HG03558 (cell line): ENCODE measurements at regions not wholly inside any gene's neighbourhood (a gene's known extent, or its start where the extent isn't known, plus 50 kb on each side); places are given as distances from the start of the nearest gene placed in this dataset.
"Not testable (repeated sequence)": the region's sequence is repeated elsewhere in the genome, so short reads cannot be mapped to it uniquely, and the experiment has no call there.

Experiments used
- ATAC-seq: cut with Tn5 transposase; IDR thresholded peaks from one replicate; pipeline ENCODE4 v1.9.1; 2021; ENCODE audit warnings: moderate number of reproducible peaks; ENCODE audit not compliant: unreplicated experiment; ENCODE audit errors: extremely low read depth

DNA sequence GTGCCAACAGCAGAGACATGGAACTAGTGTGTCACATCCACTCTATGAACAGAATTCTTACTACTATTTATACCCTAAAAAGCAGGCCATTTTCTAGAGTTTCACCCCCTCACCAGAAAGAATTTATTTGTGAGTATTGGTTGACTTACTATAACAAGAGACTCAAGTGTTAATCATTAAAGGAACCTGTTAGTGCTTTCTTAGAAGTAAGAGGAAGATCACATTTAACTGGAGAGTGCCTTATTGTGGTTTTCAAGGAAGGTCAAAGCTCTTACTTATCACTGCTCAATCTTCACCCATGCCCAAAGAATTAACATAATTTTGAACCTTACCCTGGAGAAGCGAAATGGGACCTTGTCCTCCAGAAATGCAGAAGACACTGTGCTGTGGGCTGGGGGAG is 169.3 kb upstream of the PRSS1 start:
- no peak for ATAC-seq

DNA sequence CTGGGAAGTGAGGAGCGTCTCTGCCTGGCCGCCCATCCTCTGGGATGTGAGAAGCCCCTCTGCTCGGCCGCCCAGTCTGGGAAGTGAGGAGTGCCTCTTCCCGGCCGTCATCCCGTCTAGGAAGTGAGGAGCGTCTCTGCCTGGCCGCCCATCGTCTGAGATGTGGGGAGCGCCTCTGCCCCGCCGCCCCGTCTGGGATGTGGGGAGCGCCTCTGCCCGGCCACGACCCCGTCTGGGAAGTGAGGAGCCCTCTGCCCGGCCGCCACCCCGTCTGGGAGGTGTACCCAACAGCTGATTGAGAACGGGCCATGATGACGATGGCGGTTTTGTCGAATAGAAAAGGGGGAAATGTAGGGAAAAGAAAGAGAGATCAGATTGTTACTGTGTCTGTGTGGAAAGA is 173.9 kb upstream of the PRSS1 start:
- not testable (repeated sequence) for ATAC-seq

DNA sequence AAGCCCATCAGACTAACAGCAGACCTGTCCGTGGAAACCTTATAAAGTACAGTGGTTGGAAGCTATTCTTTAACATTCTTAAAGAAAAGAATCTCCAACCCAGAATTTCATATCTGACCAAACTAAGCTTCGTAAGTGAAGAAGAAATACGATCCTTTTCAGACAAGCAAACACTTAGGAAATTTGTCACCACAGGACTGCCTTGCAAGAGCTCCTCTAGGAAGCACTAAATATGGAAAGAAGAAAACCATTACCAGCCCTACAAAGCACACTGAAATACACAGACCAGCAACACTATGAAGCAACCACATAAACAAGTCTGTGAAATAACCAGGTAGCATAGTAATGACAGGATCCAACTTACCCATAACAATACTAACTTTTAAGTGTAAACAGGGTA is 177.7 kb upstream of the PRSS1 start:
- no peak for ATAC-seq

DNA sequence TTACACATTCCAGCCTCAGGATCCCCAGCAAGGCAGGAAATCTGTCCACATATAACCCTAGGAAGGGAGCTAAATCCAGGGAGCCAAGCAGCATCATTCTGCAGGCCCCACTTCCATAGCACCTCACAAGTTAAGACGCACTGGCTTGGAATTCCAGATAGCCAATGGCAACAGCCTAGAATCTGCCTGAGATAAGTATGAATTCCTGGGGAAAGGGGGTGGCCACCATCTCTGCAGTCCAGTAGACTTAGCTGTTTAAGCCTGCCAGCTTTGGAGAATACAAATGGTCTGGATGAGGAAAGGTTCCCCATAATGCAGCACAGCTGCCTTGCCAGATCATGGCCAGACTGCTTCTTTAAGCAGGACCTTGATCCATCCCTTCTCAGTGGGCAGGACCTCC is 179.4 kb upstream of the PRSS1 start:
- ATAC-seq = no peak

DNA sequence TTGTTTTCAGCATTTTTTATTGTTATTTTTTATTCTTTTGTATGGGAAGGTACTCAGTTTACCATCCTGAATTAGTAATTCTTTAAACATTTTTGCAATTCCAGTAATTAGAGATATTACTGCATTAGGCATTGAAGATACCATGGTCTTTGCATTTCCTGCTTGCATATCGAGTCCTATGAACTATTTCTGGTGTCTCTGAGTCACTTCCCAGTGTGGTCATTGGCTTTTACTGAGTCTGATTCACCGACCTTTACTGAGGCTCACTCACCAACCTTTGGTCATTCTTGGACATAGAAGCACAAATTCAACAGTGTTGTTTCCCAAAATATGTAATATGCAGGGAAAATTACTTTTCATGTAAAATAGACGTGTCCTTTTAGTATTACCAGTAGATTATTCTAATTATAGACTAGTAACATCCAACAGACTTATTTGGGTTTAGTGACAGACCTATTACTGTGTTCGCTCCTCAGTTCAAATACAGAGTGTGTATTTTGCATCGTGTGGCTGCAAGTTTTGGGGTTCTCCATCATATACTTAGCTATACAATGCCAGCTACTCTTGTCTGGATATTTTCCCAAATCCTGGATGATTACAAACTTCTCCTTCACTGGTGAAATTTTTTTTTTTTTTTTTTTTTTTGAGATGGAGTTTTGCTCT is 180.7 kb upstream of the PRSS1 start:
- ATAC-seq = no peak

DNA sequence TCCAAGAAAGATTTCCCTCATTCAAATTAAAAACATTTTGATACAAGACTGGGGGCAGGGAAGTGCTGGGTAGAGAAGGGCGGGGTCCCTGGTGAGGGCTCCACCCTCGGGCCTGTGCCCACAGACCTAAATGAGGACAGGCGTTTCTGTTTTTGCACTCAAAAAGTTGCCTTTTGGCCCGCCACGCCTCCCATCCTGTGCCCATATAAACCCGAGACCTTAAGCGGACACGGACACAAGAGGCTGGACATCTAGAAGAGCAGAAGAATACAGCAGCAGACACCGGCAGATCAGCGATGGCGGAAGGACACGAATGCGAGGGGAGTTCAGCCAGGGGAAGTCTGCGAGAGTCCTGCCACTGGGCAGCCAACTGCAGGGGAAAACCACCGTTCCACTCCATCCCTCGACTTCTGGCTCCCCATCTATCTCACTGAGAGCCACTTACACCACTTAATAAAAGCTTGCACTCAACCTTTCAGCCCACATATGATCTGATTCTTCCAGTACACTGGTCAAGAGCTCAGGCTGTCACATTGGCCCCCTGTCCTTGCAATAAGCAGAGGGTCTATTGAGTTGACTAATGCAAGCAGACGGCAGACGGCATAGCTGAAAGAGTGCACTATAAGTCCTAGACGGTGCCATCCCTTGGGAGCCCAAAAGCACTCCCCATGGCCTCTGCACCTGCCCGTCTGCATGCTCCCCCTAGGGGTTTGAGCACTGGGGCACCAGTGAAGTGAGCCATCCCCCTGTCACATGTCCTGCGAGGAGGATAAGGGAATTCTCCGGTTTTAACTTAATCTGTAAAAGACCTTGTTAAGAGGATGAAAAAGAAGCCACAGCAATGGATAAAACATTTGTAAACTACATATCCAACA is 181.8 kb upstream of the PRSS1 start:
- ATAC-seq = no peak

DNA sequence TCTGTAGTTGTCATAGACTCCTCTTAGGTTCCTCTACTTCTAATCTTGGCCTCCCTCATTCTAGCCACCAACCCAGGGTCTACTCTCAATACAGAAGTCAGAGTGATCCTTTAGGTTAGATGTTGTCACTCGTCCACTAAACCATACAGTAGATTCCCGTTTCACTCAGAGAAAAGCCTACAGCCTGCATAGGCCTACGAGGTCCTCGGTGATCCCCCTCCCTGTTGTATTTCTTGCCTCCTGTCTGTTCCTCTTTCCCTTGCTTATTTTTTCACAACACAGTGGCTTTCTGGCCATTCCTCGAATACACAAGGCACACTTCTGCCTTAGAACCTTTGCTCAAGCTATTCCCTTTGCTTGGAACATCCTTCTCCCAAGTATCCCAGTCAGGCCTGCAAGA is 183.0 kb upstream of the PRSS1 start:
- ATAC-seq = no peak

DNA sequence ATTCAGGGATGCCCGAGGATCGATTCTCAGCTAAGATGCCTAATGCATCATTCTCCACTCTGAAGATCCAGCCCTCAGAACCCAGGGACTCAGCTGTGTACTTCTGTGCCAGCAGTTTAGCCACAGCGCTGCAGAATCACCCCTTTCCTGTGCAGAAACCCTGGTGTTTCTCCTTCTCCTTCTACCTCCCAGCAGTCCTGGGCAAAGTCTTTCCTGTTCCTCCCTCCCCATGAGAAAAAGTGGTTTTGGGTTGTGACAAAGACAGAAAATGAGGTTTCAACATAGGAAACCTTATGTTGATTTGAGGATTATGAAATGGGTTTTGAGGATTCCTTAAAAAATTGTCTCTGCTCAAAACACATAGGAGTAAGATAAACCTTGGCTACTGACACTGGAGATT is 185.1 kb upstream of the PRSS1 start:
- ATAC-seq = not testable (repeated sequence)

DNA sequence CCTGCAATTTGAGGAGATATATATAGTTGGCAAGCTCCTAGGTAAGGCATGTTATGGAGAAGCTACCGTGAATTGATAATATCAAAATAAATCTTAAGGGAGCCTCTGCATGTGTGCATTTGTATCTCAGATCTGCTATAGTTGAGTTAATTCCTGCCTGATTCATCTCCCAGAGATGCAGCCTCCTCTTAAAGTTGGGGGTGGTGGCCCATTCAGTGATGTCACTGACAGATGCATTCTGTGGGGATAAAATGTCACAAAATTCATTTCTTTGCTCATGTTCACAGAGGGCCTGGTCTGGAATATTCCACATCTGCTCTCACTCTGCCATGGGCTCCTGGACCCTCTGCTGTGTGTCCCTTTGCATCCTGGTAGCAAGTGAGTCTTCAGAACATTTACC is 185.8 kb upstream of the PRSS1 start:
- no peak for ATAC-seq

DNA sequence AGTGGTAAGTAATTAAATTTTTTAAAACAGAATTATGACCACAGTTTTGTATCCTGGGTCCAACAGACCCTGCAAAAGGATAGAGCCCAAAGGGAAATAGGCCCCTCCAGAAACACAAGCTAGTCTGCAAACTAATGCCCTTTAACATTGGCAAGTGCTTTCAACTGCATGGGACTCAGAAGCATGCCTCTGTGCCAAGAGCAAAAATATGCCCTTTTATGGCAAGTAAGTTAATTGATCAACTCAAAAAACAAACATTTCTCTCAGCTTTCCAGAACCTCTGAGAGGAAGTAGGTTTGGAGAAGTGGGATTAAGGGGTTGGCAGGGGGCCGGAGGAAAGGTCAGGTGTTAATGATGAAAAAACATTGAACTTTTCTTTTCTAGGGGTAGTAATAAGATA is 186.6 kb upstream of the PRSS1 start:
- no peak for ATAC-seq

DNA sequence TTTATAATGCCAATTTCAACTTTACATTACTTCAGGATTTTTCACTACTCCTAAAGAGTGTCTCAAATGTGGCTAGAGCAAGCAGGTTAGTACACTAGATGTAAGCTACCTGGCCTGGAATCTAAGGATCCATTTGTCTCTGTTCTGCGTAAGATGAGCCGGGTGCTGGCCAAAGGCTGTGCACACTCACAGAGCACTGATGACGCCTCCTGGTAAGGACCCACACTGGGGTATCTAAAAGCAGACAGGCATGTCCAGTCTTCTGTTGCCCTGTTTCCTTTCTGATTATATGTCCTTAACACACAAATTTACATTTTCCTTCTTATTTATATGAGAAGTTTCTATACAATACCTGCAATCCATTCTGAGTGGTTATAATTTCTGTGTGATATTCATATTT is 187.9 kb upstream of the PRSS1 start:
- ATAC-seq = not testable (repeated sequence)

DNA sequence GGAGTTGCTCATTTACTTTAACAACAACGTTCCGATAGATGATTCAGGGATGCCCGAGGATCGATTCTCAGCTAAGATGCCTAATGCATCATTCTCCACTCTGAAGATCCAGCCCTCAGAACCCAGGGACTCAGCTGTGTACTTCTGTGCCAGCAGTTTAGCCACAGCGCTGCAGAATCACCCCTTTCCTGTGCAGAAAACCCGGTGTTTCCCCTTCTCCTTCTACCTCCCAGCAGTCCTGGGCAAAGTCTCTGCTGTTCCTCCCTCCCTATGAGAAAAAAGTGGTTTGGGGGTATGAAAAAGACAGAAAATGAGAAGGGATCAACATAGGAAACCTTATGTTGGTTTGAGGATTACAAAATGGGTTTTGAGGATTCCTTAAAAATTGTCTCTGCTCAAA is 188.5 kb upstream of the PRSS1 start:
- ATAC-seq = not testable (repeated sequence)

DNA sequence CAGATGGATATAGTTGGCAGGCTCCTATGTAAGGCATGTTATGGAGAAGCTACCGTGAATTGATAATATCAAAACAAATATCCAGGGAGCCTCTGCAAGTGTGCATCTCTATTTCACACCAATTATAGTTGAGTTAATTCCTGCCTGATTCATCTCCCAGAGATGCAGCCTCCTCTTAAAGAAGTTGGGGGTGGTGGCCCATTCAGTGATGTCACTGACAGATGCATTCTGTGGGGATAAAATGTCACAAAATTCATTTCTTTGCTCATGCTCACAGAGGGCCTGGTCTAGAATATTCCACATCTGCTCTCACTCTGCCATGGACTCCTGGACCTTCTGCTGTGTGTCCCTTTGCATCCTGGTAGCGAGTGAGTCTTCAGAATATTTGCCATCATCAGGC is 189.1 kb upstream of the PRSS1 start:
- no peak for ATAC-seq

DNA sequence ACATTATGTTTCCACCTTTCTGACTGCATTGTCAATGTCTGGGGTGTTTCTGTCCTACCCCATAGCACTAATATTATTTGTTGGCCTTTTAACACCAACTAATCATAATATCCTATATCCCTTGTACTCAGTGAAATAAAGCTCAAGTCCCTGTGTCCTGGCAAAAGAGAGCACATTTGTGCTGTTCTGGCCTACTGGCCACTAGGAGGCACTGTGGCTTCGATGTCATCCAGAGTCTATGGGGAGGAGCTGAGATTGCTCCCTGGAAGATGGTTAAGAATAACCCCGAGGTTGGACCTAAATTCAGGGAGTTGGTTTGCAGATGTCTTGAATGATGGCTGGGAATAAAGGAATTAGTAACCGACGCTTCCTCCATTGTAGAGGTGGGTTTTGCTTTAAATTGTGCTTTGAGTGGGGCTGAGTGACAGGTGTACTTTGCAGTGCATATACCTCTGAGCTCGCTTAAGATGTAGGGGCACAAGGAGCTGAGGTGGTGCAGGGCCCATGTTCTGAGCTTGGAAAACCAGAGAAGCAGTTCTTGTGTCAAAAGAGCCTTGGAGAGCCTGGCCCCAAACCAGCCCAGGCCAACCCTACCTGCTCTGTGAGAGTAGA is 191.2 kb upstream of the PRSS1 start:
- ATAC-seq = no peak

DNA sequence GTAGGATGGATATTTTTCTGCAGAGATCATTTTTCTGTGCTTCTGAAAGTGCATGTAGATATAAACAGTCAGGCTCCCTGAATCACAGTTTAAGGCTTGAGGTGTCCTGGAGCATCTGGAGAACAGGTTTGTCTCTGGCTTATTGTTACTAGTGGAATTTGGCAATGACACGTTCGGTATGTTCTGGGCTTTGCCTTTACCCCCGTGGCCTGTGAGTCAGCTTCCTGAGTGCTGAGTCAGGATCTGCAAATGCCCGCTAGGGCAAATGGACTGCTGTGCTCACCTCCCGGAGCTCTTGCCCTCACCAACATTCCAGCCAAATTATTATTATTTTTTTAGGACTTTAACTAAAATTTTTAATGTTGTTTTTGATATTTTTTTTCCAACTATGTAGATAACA is 192.5 kb upstream of the PRSS1 start:
- no peak for ATAC-seq

DNA sequence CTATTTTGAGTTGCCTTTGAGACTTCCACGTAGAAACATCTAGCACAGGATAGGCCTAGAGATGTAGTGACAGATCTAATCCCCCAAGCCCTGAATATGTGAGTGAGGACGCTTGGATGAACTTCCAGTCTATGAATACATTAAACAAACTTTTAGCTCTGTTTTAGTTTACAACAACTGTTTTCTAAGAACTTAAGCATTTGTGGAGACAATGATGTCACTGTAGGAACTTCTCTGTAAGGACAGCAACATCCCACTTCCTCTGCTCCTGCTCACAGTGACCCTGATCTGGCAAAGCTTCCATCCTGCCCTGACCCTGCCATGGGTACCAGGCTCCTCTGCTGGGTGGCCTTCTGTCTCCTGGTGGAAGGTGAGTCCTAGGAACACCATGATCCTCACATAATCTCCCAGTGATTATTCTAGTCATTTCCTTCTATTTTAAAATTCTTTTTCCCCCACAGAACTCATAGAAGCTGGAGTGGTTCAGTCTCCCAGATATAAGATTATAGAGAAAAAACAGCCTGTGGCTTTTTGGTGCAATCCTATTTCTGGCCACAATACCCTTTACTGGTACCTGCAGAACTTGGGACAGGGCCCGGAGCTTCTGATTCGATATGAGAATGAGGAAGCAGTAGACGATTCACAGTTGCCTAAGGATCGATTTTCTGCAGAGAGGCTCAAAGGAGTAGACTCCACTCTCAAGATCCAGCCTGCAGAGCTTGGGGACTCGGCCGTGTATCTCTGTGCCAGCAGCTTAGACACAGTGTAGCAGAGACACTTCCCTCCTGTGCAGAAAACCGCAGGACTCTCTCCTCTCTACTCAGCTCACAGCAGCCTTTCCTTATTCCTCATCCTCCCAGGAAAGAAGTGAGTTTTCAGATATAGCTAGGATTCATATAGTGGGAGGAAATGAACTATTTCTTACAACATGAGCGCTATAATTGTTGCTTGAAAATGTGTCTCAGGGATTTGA is 194.4 kb upstream of the PRSS1 start:
- no peak for ATAC-seq

DNA sequence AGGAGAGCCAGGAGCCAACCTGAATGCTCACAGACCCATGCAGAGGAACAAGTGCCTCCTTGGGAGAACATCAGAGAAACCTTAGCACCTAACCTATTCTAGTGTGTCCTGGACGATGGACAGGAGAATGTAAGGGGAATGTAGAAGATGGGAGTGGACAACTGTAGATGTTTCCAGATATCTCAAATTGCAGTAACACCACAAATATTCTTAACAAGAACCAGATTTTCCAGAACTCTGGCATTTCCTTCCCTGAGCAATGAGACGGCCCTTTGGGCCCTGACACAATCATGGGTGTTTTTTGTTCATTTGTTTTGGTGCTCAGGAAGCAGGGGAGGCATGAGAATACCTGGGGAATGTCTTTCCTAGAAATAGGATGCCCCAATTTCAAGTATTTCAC is 196.1 kb upstream of the PRSS1 start:
- no peak for ATAC-seq

DNA sequence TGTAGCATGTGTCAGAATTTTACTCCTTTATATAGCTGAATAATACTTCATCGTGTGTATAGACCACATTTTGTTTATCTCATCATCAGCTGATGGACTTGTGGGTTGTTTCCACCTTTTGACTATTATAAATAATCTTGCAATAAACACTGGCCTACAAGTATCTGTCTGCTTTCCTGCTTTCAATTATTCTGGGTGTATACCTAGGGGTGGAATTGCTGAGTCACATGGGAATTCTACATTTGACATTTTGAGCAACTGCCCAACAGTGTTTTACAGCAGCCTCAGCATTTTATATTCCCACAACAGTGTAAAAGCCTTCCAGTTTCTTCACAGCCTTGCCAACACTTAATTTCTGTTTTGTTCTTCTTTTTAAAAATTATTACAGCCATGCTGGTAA is 200.3 kb upstream of the PRSS1 start:
- no peak for ATAC-seq

DNA sequence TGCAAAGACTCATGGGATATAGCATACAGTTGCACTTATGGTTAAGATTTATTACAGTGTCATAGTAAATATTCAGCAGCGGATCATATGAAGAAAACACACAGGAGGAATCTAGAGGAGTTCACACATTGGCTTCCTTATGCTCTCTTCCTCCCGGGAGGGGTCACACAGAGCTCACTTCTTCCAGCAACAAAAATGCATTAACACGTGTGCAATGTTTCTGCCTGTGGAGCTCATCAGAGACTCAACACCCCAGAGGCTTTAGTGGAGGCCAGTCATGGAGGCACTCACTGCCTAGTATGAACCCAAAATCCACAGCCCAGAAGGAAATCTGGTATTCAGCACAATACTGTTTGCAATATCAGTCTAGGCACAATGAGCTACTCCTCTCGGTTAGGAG is 202.8 kb upstream of the PRSS1 start:
- no peak for ATAC-seq

DNA sequence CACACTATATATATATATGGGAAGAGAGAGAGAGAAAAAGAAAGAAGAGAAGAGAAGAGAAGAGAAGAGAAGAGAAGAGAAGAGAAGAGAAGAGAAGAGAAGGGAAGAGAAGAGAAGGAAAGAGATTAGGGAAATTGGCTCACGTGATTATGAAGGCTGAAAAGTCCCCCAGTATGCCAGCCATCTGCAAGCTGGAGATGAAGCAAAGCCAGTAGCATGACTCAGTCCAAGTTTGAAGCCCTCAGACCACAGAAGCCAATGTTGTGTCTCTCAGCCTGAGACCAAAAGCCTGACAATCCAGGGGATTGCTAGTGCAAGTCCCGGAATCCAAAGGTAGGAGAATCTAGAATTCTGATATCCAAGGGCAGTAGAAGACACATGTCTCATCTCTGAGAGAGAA is 206.3 kb upstream of the PRSS1 start:
- no peak for ATAC-seq
